Epithelial cell of esophagus (primary cell): ENCODE measurements at regions not wholly inside any gene's neighbourhood (a gene's known extent, or its start where the extent isn't known, plus 50 kb on each side); places are given as distances from the start of the nearest gene placed in this dataset.
"Not testable (repeated sequence)": the region's sequence is repeated elsewhere in the genome, so short reads cannot be mapped to it uniquely, and the experiment has no call there.

ENCODE experiments used
- DNase-seq: peaks from one replicate; pipeline ENCODE4 v3.0.0; 2010; ENCODE audit warnings: low read depth
- H3K4me3 ChIP-seq: 2 replicates; pipeline ENCODE4 v1.5.1; 2011; ENCODE audit warnings: mild to moderate bottlenecking, low read length, control low read depth
- CTCF ChIP-seq: IDR thresholded peaks from 2 replicates; pipeline ENCODE4 v1.5.1; 2011; ENCODE audit warnings: low read depth, mild to moderate bottlenecking, low read length, control low read depth, inconsistent platforms; ENCODE audit not compliant: insufficient read depth; ENCODE audit errors: missing control alignments

- DNase-seq = no peak
- TF ChIP-seq CTCF = no peak
- no peak overlapping the region for H3K4me3 ChIP-seq
Measured at GRCh38 chr15:69668963-69669362, 216.3 kb downstream of the RPLP1 start.

GRCh38 chr15:69669446-69669845 is 216.8 kb downstream of the RPLP1 start:
- no peak overlapping the region for H3K4me3 ChIP-seq
- DNase-seq = no peak
- TF ChIP-seq CTCF = no peak

GRCh38 chr15:69673291-69673881 is 220.8 kb downstream of the RPLP1 start:
- no peak overlapping the region for H3K4me3 ChIP-seq
- no peak for DNase-seq
- no peak for TF ChIP-seq CTCF

- DNase-seq = no peak
- TF ChIP-seq CTCF = no peak
- no peak overlapping the region for H3K4me3 ChIP-seq
Measured at GRCh38 chr15:69675731-69676130, 223.1 kb downstream of the RPLP1 start.

GRCh38 chr15:69677403-69677802 is 224.8 kb downstream of the RPLP1 start:
- no peak overlapping the region for H3K4me3 ChIP-seq
- TF ChIP-seq CTCF = no peak
- DNase-seq = no peak

- DNase-seq = no peak
- TF ChIP-seq CTCF = no peak
- no peak overlapping the region for H3K4me3 ChIP-seq
Measured at GRCh38 chr15:69679623-69680228, 227.1 kb downstream of the RPLP1 start.

GRCh38 chr15:69684823-69685222 is 232.2 kb downstream of the RPLP1 start:
- H3K4me3 ChIP-seq, DNase-seq: not testable (repeated sequence)
